Prostate gland (tissue), 2 donors: ENCODE measurements at regions not wholly inside any gene's neighbourhood (a gene's known extent, or its start where the extent isn't known, plus 50 kb on each side); places are given as distances from the start of the nearest gene placed in this dataset.

Experiments used
- DNase-seq: peaks from one replicate; pipeline ENCODE4 v3.0.0-alpha.2; 2019; ENCODE audit warnings: low spot score
- H3K27ac ChIP-seq, 2 donors: fragments of 200-600 bp; sonication (generic); 2 replicates each; pipeline ENCODE4 v1.5.1; 2017 to 2019
- H3K27me3 ChIP-seq: fragments of 200-600 bp; sonication (generic); replicated peaks from 2 replicates; pipeline ENCODE4 v1.5.1; 2019; ENCODE audit not compliant: insufficient read depth
- H3K36me3 ChIP-seq, 2 donors: fragments of 200-600 bp; sonication (generic); 1 replicate in 1 of 2; 2 replicates in 1 of 2; pipeline versions ENCODE4 v1.5.1 to v1.8.1; 2017 to 2019
- H3K4me1 ChIP-seq: fragments of 200-600 bp; sonication (generic); replicated peaks from 2 replicates; pipeline ENCODE4 v1.5.1; 2019
- H3K4me3 ChIP-seq, 2 donors: fragments of 200-600 bp; sonication (generic); 2 replicates each; pipeline ENCODE4 v1.5.1; 2017 to 2019
- H3K9me3 ChIP-seq: fragments of 200-600 bp; sonication (generic); 2 replicates; pipeline ENCODE4 v1.5.1; 2017
- CTCF ChIP-seq, 4 experiments: fragments of 200-600 bp in 2 of 4; fragments of 450-650 bp in 2 of 4; sonication (generic) in 2 of 4; IDR thresholded peaks; 1 replicate in 3 of 4; 2 replicates in 1 of 4; pipeline ENCODE4 v1.5.1; 2016 to 2019; ENCODE audit warnings: antibody characterized with exemption in 4 of 4, mild to moderate bottlenecking in 2 of 4, moderate library complexity in 2 of 4
- POLR2A ChIP-seq: fragments of 450-650 bp; IDR thresholded peaks from one replicate; pipeline ENCODE4 v1.6.1; 2016; ENCODE audit warnings: antibody characterized with exemption, mild to moderate bottlenecking
- POLR2AphosphoS5 ChIP-seq: sonication (generic); formaldehyde crosslinking; IDR thresholded peaks from one replicate; pipeline ENCODE4 v1.6.1; 2017; ENCODE audit warnings: antibody characterized with exemption
- WGBS: methylation state at CpG from one replicate; pipeline ENCODE4 v1.1.5; 2018; 5-methylcytosine and 5-hydroxymethylcytosine counted together
- intact Hi-C: fragments of 100-400 bp; cut with DNase I; formaldehyde crosslinking; loops from one replicate; pipeline ENCODE4 v1.14.2; 2022

DNA sequence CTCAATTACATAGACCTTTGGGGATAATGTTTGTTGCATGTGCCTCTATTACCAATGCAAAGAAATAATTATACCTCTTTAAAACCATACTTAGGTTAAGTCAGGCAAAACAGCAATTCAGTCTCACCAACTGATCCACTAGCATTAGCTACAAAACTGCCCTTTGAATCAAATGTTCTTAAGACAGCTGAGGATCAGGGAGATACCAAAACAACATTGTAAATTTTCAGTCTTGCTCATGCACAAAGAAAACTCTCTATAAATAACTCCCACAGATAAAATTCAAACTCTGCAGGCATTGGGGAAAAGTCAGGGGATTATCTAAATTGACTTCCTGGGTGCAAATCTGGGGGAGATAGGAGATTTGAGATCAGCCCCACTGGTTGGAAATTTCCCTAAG, 100.9 kb upstream of the DPT start:
- Histone ChIP-seq H3K4me1 (no peaks in the 10 kb centered on the region), H3K27ac (no peak overlapping the region), H3K9me3 (no peaks in the 10 kb centered on the region), H3K4me3 (no peak overlapping the region), H3K36me3 (no peaks in the 10 kb centered on the region), H3K27me3 (no peaks in the 10 kb centered on the region)
- DNase-seq, result no peak
- TF ChIP-seq POLR2A, result no peak
- no peak for TF ChIP-seq CTCF (IDR thresholded peaks at IDR 0.05)
- TF ChIP-seq POLR2AphosphoS5, result no peak
- intact Hi-C loops, result no loop called here

DNA sequence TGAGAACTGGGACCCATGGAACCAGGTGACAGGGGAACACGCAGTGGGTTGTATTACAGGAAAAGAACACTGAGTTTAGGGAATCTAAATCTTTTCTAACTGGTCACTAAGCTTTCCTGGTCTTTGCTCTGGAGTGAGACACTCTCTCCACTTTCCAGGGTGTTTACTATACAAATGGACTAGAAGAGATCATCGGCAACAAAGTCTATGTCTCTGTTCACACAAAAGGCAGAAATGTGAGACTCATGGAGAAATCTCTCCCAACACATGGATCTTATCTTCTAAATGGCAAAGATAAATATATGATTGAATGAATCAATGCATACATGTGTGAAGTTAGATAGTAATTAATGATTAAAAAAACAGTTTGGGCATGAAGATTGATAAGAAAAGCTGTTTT, 101.6 kb upstream of the DPT start:
- 98% methylated on average over 2 of the region's 2 CpGs for WGBS
- intact Hi-C loops, result no loop called here

DNA sequence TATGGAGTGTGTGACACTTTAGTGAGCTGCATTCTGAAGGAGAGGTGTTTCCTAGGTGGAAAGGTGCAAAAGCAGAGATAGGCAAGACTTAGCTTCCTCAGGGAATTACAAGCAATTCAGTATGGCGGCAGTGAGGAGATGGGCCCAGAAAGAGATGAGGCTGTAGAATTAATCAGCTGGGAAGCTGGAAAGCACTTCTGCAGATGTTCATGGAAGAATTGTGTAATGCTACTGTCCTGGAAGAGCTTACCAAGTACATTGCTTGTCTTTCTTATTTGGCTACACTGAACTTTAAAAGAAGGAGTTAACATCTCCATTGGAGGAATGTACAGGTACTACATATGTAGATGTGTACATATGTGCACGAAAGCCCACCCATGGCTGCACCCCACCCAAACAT, 103.7 kb upstream of the DPT start:
- no peaks in the 10 kb centered on the region for H3K4me1 ChIP-seq
- H3K27ac ChIP-seq, result no peak overlapping the region
- intact Hi-C loops, result no loop called here
- H3K27me3 ChIP-seq, result no peaks in the 10 kb centered on the region
- no peak overlapping the region for H3K4me3 ChIP-seq
- DNase-seq, result no peak
- no peaks in the 10 kb centered on the region for H3K36me3 ChIP-seq
- TF ChIP-seq CTCF (IDR thresholded peaks at IDR 0.05) (no peak), POLR2A (no peak), POLR2AphosphoS5 (no peak)
- WGBS, result 98% methylated on average over 2 of the region's 2 CpGs
- H3K9me3 ChIP-seq, result no peaks in the 10 kb centered on the region

More for the DNA sequence above, 101.6 kb upstream of the DPT start:
- Histone ChIP-seq H3K36me3 (no peaks in the 10 kb centered on the region), H3K27me3 (no peaks in the 10 kb centered on the region), H3K4me3 (no peak overlapping the region), H3K9me3 (no peaks in the 10 kb centered on the region), H3K27ac (no peak overlapping the region), H3K4me1 (no peaks in the 10 kb centered on the region)
- DNase-seq, result no peak
- TF ChIP-seq CTCF (IDR thresholded peaks at IDR 0.05), result no peak
- TF ChIP-seq POLR2AphosphoS5, result no peak
- no peak for TF ChIP-seq POLR2A

DNA sequence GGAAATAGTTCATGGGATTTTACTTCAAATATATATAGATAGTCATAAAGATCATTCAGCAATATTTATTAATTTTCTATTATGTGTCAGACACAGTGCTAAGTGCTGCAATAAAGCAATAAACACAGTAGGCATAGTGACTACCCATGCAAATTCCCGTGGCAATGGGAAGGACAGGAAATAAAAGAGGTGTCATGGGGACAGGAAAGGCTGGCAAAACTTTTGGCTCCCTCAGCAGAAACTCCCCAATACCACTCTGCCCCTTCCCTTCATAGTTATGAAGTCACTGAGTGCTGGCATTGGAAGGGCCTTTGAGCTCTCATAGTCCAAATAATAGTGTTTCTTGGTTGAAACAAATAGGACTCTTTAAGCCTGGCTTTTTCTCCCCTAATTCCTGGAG, 104.4 kb upstream of the DPT start:
- no peak for DNase-seq
- TF ChIP-seq POLR2A (no peak), POLR2AphosphoS5 (no peak)
- H3K27ac ChIP-seq, result no peak overlapping the region
- H3K4me3 ChIP-seq, result no peak overlapping the region
- no peaks in the 10 kb centered on the region for H3K36me3 ChIP-seq
- 63% methylated on average over 1 of the region's 1 CpG for WGBS
- no peaks in the 10 kb centered on the region for H3K27me3 ChIP-seq
- H3K9me3 ChIP-seq, result no peaks in the 10 kb centered on the region
- intact Hi-C loops, result no loop called here
- H3K4me1 ChIP-seq, result no peaks in the 10 kb centered on the region

DNA sequence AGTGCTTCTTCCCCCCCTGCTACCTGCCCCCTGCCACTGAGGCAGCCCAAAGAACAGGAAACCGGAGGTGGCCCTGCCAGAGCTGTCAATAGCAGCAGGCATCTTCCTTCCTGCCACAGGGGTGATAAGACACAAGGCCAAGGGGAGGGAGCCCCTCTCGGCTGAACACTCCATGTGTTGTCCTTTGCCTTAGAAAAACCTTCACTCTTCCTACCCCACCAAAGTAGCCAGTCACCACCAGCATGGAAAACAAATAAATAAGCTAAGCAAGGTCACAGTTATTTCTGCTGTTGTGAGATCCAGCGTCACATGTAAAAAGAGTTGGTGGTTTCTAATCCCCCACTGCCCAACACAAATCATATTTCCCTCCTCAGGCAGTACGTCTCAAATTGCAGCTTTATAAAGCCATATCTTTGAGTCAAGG, 104.8 kb upstream of the DPT start:
- Histone ChIP-seq H3K4me1 (no peaks in the 10 kb centered on the region), H3K9me3 (no peaks in the 10 kb centered on the region), H3K27ac (no peak overlapping the region), H3K27me3 (no peaks in the 10 kb centered on the region), H3K36me3 (no peaks in the 10 kb centered on the region), H3K4me3 (no peak overlapping the region)
- 77% methylated on average over 4 of the region's 4 CpGs for whole genome bisulfite sequencing
- no peak for DNase-seq
- no peak for TF ChIP-seq POLR2AphosphoS5
- TF ChIP-seq POLR2A, result no peak
- TF ChIP-seq CTCF (IDR thresholded peaks at IDR 0.05), result no peak
- intact Hi-C loops, result no loop called here
